Nephron (organoid): ENCODE measurements at regions not wholly inside any gene's neighbourhood (a gene's known extent, or its start where the extent isn't known, plus 50 kb on each side); places are given as distances from the start of the nearest gene placed in this dataset.

ENCODE experiments used
- H3K27ac Mint-ChIP-seq, 3 experiments: 2 replicates each; pipeline ENCODE4 v1.8.0; 2020; ENCODE audit warnings: mixed read lengths in 3 of 3, mild to moderate bottlenecking in 2 of 3, moderate library complexity in 1 of 3
- H3K27me3 Mint-ChIP-seq: 2 replicates; pipeline ENCODE4 v1.8.0; 2021; ENCODE audit warnings: low read depth, mild to moderate bottlenecking, moderate library complexity, mixed read lengths
- H3K36me3 Mint-ChIP-seq: 2 replicates; pipeline ENCODE4 v1.8.0; 2020; ENCODE audit warnings: low read depth, mixed read lengths
- H3K4me1 Mint-ChIP-seq: 2 replicates; pipeline ENCODE4 v1.8.0; 2020; ENCODE audit warnings: mixed read lengths
- H3K4me3 Mint-ChIP-seq, 3 experiments: 2 replicates each; pipeline ENCODE4 v1.8.0; 2020; ENCODE audit warnings: mild to moderate bottlenecking in 3 of 3, mixed read lengths in 3 of 3, moderate library complexity in 2 of 3
- H3K9me3 Mint-ChIP-seq: 2 replicates; pipeline ENCODE4 v1.8.0; 2020; ENCODE audit warnings: mixed read lengths
- CTCF ChIP-seq, 3 experiments: fragments of 200-600 bp; sonication (generic); IDR thresholded peaks; one replicate each; pipeline ENCODE4 v1.5.0; 2021; ENCODE audit warnings: antibody characterized with exemption in 3 of 3; ENCODE audit not compliant: unreplicated experiment in 3 of 3

GRCh38 chr21:34235514-34235913 is 128.3 kb upstream of the KCNE2 start:
- Mint-ChIP-seq H3K27ac (no peak overlapping the region), H3K4me1 (no peaks in the 10 kb centered on the region), H3K4me3 (no peak overlapping the region), H3K9me3 (peaks cover 20% of the 10 kb centered on the region), H3K27me3 (no peaks in the 10 kb centered on the region), H3K36me3 (no peaks in the 10 kb centered on the region)
- no peak for TF ChIP-seq CTCF (IDR thresholded peaks at IDR 0.05; ENCODE audit: unreplicated experiment in 3 of 3)

GRCh38 chr21:34242973-34243372 is 120.8 kb upstream of the KCNE2 start:
- Mint-ChIP-seq H3K36me3 (no peaks in the 10 kb centered on the region), H3K27me3 (no peaks in the 10 kb centered on the region), H3K27ac (no peak overlapping the region), H3K4me3 (no peak overlapping the region), H3K9me3 (peaks cover 10% of the 10 kb centered on the region), H3K4me1 (no peaks in the 10 kb centered on the region)
- TF ChIP-seq CTCF (IDR thresholded peaks at IDR 0.05; ENCODE audit: unreplicated experiment in 3 of 3) = no peak

GRCh38 chr21:34243562-34243961 is 120.2 kb upstream of the KCNE2 start:
- Mint-ChIP-seq H3K4me1 (no peaks in the 10 kb centered on the region), H3K27me3 (no peaks in the 10 kb centered on the region), H3K9me3 (peaks cover 15% of the 10 kb centered on the region), H3K36me3 (no peaks in the 10 kb centered on the region), H3K27ac (no peak overlapping the region), H3K4me3 (no peak overlapping the region)
- no peak for TF ChIP-seq CTCF (IDR thresholded peaks at IDR 0.05; ENCODE audit: unreplicated experiment in 3 of 3)

- no peaks in the 10 kb centered on the region for H3K36me3 Mint-ChIP-seq
- no peak for TF ChIP-seq CTCF (IDR thresholded peaks at IDR 0.05; ENCODE audit: unreplicated experiment in 3 of 3)
- no peaks in the 10 kb centered on the region for H3K27me3 Mint-ChIP-seq
- no peaks in the 10 kb centered on the region for H3K4me1 Mint-ChIP-seq
- H3K4me3 Mint-ChIP-seq = no peak overlapping the region
- H3K27ac Mint-ChIP-seq = no peak overlapping the region
- peaks cover 61% of the 10 kb centered on the region for H3K9me3 Mint-ChIP-seq
Observed at GRCh38 chr21:34252751-34253150, 111.1 kb upstream of the KCNE2 start.

- Mint-ChIP-seq H3K4me3 (no peak overlapping the region), H3K9me3 (peaks cover 52% of the 10 kb centered on the region), H3K27ac (no peak overlapping the region), H3K27me3 (no peaks in the 10 kb centered on the region), H3K4me1 (peaks cover 2% of the 10 kb centered on the region), H3K36me3 (no peaks in the 10 kb centered on the region)
- TF ChIP-seq CTCF (IDR thresholded peaks at IDR 0.05; ENCODE audit: unreplicated experiment in 3 of 3) = no peak
Observed at GRCh38 chr21:34255073-34255472, 108.7 kb upstream of the KCNE2 start.

GRCh38 chr21:34260277-34261008 is 103.4 kb upstream of the KCNE2 start:
- H3K9me3 Mint-ChIP-seq = peaks cover 20% of the 10 kb centered on the region
- H3K36me3 Mint-ChIP-seq = peaks cover 12% of the 10 kb centered on the region
- peak overlapping the region in 2 of 3 experiments; percentile 73 to 81 for H3K27ac Mint-ChIP-seq
- TF ChIP-seq CTCF (IDR thresholded peaks at IDR 0.05; ENCODE audit: unreplicated experiment in 3 of 3) = no peak
- H3K27me3 Mint-ChIP-seq = no peaks in the 10 kb centered on the region
- peaks cover 22% of the 10 kb centered on the region for H3K4me1 Mint-ChIP-seq
- no peak overlapping the region for H3K4me3 Mint-ChIP-seq
